ENCODE measurements at regions not wholly inside any gene's neighbourhood (a gene's known extent, or its start where the extent isn't known, plus 50 kb on each side); places are given as distances from the start of the nearest gene placed in this dataset.
"Not testable (repeated sequence)": the region's sequence is repeated elsewhere in the genome, so short reads cannot be mapped to it uniquely, and the experiment has no call there.

DNA sequence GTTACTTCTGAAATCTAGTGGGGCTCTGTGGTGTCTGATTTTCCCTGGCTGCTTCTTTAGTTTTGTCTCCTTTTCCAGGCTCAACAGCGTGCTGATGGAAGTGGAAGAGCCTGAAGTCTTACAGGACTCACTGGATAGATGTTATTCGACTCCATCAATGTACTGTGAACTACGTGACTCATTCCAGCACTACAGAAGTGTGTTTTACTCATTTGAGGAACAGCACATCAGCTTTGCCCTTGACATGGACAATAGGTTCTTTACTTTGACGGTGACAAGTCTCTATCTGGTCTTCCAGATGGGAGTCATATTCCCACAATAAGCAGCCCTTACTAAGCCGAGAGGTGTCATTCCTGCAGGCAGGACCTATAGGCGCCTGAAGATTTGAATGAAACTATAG is 51.1 kb downstream of the NBPF8 start:
- H3K27ac ChIP-seq (ENCODE audit: low read depth); DNase-seq (ENCODE audit: extremely low spot score); H3K4me1 ChIP-seq (ENCODE audit: insufficient read depth); H3K4me3 ChIP-seq (ENCODE audit: low read depth, low read length); H3K36me3 ChIP-seq (ENCODE audit: insufficient read depth): not testable (repeated sequence)
- 96% methylated on average over 6 of the region's 6 CpGs for WGBS

GRCh38 chr1:120477663-120478062 is 62.8 kb downstream of the NBPF8 start:
- H3K36me3 ChIP-seq (ENCODE audit: insufficient read depth); H3K27ac ChIP-seq (ENCODE audit: low read depth); DNase-seq (ENCODE audit: extremely low spot score); H3K4me1 ChIP-seq (ENCODE audit: insufficient read depth); H3K4me3 ChIP-seq (ENCODE audit: low read depth, low read length): not testable (repeated sequence)
- WGBS, result 88% methylated on average over 4 of the region's 4 CpGs

DNA sequence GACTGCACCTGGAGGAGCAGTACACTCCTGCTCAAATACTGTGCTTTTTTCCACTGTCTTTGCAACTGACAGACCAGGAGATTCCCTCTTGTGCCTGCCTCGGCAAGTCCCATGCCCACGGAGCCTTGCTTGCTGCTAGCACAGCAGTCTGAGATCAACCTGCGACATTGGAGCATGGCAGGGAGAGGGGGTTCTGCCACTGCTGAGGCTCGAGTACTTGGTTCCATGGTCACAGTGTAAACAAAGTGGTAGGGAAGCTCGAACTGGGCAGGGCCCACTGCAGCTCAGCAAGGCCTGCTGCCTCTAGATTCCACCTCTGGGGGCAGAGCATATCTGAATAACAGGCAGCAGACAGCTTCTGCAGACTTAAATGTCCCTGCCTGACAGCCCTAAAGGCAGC is 63.6 kb downstream of the NBPF8 start:
- not testable (repeated sequence) for H3K4me3 ChIP-seq (ENCODE audit: low read depth, low read length); H3K27ac ChIP-seq (ENCODE audit: low read depth); H3K36me3 ChIP-seq (ENCODE audit: insufficient read depth); DNase-seq (ENCODE audit: extremely low spot score); H3K4me1 ChIP-seq (ENCODE audit: insufficient read depth)
- 94% methylated on average over 5 of the region's 5 CpGs for WGBS

DNA sequence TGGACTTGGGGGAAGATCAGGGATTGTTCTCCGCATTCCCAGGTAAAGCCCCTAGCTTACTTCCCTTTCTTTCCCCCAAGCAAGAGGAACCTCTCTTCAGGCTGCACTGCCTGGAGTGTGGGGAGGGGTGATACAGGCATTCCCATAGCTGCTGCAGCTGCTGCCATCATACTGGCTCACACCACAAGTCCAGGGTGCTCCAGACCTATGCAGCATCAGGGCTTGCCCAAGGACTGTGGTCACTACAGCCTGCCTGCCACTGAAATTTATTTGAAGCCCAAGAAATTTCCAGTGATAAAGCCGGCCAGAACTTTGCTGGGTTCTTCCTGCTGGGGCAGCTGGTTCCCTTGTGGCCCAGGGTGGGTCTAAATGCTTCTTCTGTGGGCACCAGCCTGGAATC is 72.7 kb downstream of the NBPF8 start:
- not testable (repeated sequence) for H3K27ac ChIP-seq (ENCODE audit: low read depth); H3K4me3 ChIP-seq (ENCODE audit: low read depth, low read length); H3K36me3 ChIP-seq (ENCODE audit: insufficient read depth); DNase-seq (ENCODE audit: extremely low spot score); H3K4me1 ChIP-seq (ENCODE audit: insufficient read depth)
- WGBS, result 88% methylated on average over 1 of the region's 2 CpGs

- 98% methylated on average over 8 of the region's 8 CpGs for WGBS
- not testable (repeated sequence) for DNase-seq (ENCODE audit: extremely low spot score); H3K27ac ChIP-seq (ENCODE audit: low read depth); H3K4me3 ChIP-seq (ENCODE audit: low read depth, low read length); H3K4me1 ChIP-seq (ENCODE audit: insufficient read depth); H3K36me3 ChIP-seq (ENCODE audit: insufficient read depth)
Measured at GRCh38 chr1:120489217-120489616, 74.4 kb downstream of the NBPF8 start.

- WGBS, result no CpG with 5 or more reads among the region's 3 CpGs
- H3K27ac ChIP-seq (ENCODE audit: low read depth), result not testable (repeated sequence)
Measured at GRCh38 chr1:120497145-120497544, 82.3 kb downstream of the NBPF8 start.

DNA sequence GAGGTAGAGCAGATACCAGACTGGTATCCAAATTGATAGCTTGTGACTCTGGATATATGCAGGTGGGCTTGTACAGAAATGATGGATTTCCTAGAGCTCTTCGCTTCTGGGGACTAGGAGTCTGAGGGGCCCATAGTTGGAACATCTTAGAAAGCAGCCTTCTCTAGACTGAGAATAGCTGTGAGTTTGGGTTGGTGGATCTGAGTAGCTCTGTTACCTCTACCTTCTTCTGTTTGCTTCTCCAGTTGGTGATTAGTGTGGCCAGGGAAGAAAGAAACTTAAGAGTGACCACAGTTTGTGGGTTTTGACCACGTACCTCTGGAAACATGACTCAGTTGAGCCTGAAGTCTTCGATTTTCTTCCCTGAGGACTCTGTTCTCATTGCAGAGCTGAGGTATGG is 88.4 kb downstream of the NBPF8 start:
- 93% methylated on average over 2 of the region's 3 CpGs for WGBS
- H3K36me3 ChIP-seq (ENCODE audit: insufficient read depth); H3K4me1 ChIP-seq (ENCODE audit: insufficient read depth); H3K27ac ChIP-seq (ENCODE audit: low read depth); DNase-seq (ENCODE audit: extremely low spot score); H3K4me3 ChIP-seq (ENCODE audit: low read depth, low read length): not testable (repeated sequence)

More at GRCh38 chr1:120497145-120497544, 82.3 kb downstream of the NBPF8 start:
- not testable (repeated sequence) for DNase-seq (ENCODE audit: extremely low spot score); H3K4me1 ChIP-seq (ENCODE audit: insufficient read depth); H3K4me3 ChIP-seq (ENCODE audit: low read depth, low read length); H3K36me3 ChIP-seq (ENCODE audit: insufficient read depth)

GRCh38 chr1:120506352-120506751 is 91.5 kb downstream of the NBPF8 start:
- WGBS, result 98% methylated on average over 2 of the region's 2 CpGs
- H3K4me1 ChIP-seq (ENCODE audit: insufficient read depth); DNase-seq (ENCODE audit: extremely low spot score); H3K27ac ChIP-seq (ENCODE audit: low read depth); H3K36me3 ChIP-seq (ENCODE audit: insufficient read depth); H3K4me3 ChIP-seq (ENCODE audit: low read depth, low read length): not testable (repeated sequence)

- not testable (repeated sequence) for DNase-seq (ENCODE audit: extremely low spot score); H3K27ac ChIP-seq (ENCODE audit: low read depth); H3K36me3 ChIP-seq (ENCODE audit: insufficient read depth); H3K4me1 ChIP-seq (ENCODE audit: insufficient read depth); H3K4me3 ChIP-seq (ENCODE audit: low read depth, low read length)
- WGBS, result 93% methylated on average over 3 of the region's 3 CpGs
Measured at GRCh38 chr1:120508351-120508750, 93.5 kb downstream of the NBPF8 start.

GRCh38 chr1:120509258-120509657 is 94.4 kb downstream of the NBPF8 start:
- 92% methylated on average over 1 of the region's 5 CpGs for WGBS

GRCh38 chr1:120513099-120513498 is 98.3 kb downstream of the NBPF8 start:
- DNase-seq (ENCODE audit: extremely low spot score); H3K4me3 ChIP-seq (ENCODE audit: low read depth, low read length); H3K4me1 ChIP-seq (ENCODE audit: insufficient read depth); H3K27ac ChIP-seq (ENCODE audit: low read depth); H3K36me3 ChIP-seq (ENCODE audit: insufficient read depth): not testable (repeated sequence)
- WGBS, result 86% methylated on average over 1 of the region's 1 CpG

More at GRCh38 chr1:120509258-120509657, 94.4 kb downstream of the NBPF8 start:
- H3K4me3 ChIP-seq (ENCODE audit: low read depth, low read length); H3K36me3 ChIP-seq (ENCODE audit: insufficient read depth); H3K27ac ChIP-seq (ENCODE audit: low read depth); DNase-seq (ENCODE audit: extremely low spot score); H3K4me1 ChIP-seq (ENCODE audit: insufficient read depth): not testable (repeated sequence)

GRCh38 chr1:120513531-120513930 is 98.7 kb downstream of the NBPF8 start:
- H3K27ac ChIP-seq (ENCODE audit: low read depth); H3K4me3 ChIP-seq (ENCODE audit: low read depth, low read length); H3K36me3 ChIP-seq (ENCODE audit: insufficient read depth); DNase-seq (ENCODE audit: extremely low spot score); H3K4me1 ChIP-seq (ENCODE audit: insufficient read depth): not testable (repeated sequence)
- no CpG with 5 or more reads among the region's 4 CpGs for WGBS

- H3K36me3 ChIP-seq (ENCODE audit: insufficient read depth); H3K4me1 ChIP-seq (ENCODE audit: insufficient read depth); H3K4me3 ChIP-seq (ENCODE audit: low read depth, low read length); DNase-seq (ENCODE audit: extremely low spot score); H3K27ac ChIP-seq (ENCODE audit: low read depth): not testable (repeated sequence)
- 86% methylated on average over 2 of the region's 8 CpGs for WGBS
Measured at GRCh38 chr1:120519196-120519595, 104.4 kb downstream of the NBPF8 start.

DNA sequence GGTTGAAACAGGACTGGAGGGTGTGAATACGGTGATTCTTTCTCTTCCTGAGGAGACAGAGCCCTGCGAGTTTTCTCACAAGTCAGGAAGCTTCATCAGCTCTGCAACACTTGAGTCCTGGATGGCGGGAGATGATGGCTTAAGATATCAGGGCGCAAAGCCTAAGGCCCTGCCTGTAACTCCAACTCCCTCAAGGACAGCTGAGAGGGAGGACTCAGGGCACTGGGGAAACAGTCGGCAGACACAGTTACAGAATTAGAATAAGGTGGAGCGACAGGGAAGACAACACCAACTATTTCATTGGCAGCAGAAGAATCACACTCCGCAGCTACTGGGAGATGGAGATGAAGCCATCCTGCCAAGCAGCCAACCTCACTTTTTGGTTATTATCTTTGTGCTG is 109.6 kb downstream of the NBPF8 start:
- H3K4me3 ChIP-seq (ENCODE audit: low read depth, low read length); DNase-seq (ENCODE audit: extremely low spot score); H3K27ac ChIP-seq (ENCODE audit: low read depth); H3K4me1 ChIP-seq (ENCODE audit: insufficient read depth); H3K36me3 ChIP-seq (ENCODE audit: insufficient read depth): not testable (repeated sequence)
- WGBS, result 81% methylated on average over 4 of the region's 7 CpGs

DNA sequence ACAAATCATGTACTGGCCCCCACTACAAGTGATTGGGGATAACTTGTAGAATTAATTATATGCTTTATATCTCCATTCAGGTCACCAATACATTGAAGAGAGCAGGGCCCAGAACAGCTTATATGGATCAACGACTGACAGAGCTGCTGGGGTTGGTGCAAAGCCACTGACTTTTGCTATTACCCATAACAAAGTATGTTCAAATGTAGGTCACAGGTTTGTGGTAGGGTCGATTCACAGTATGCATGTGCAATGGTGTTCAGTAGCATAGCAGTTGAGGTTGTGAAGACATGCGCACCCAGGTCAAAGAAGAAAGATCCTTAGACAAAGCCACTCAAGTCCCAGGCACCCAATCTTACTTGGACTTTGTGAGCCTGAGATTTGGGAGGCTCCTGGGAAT is 110.6 kb downstream of the NBPF8 start:
- H3K4me3 ChIP-seq (ENCODE audit: low read depth, low read length); H3K27ac ChIP-seq (ENCODE audit: low read depth); DNase-seq (ENCODE audit: extremely low spot score); H3K36me3 ChIP-seq (ENCODE audit: insufficient read depth); H3K4me1 ChIP-seq (ENCODE audit: insufficient read depth): not testable (repeated sequence)
- 91% methylated on average over 2 of the region's 3 CpGs for WGBS
